ENCODE measurements at regions not wholly inside any gene's neighbourhood (a gene's known extent, or its start where the extent isn't known, plus 50 kb on each side); places are given as distances from the start of the nearest gene placed in this dataset.

- H3K4me3 ChIP-seq, result no peak overlapping the region
- TF ChIP-seq CTCF (IDR thresholded peaks at IDR 0.05; ENCODE audit: low read depth, low read length), result no peak
These were observed 1134.1 kb downstream of the CDH8 start for GRCh38 chr16:60902114-60902513.

GRCh38 chr16:60882816-60883215 lies 1153.4 kb downstream of the CDH8 start:
- no peaks in the 10 kb centered on the region for H3K4me1 ChIP-seq (ENCODE audit: low read depth)
- no peak overlapping the region for H3K27ac ChIP-seq
- H3K36me3 ChIP-seq, result no peaks in the 10 kb centered on the region
- DNase-seq (ENCODE audit: low read depth in 1 of 2, low spot score in 1 of 2), result no peak
- no peaks in the 10 kb centered on the region for H3K27me3 ChIP-seq
- H3K9me3 ChIP-seq (ENCODE audit: low read depth), result no peaks in the 10 kb centered on the region
- no peak overlapping the region for H3K4me3 ChIP-seq
- no peak for TF ChIP-seq CTCF (IDR thresholded peaks at IDR 0.05; ENCODE audit: low read depth, low read length)

More at GRCh38 chr16:60902114-60902513, 1134.1 kb downstream of the CDH8 start:
- DNase-seq (ENCODE audit: low read depth in 1 of 2, low spot score in 1 of 2), result no peak
- Histone ChIP-seq H3K27ac (no peak overlapping the region), H3K4me1 (ENCODE audit: low read depth) (no peaks in the 10 kb centered on the region), H3K9me3 (ENCODE audit: low read depth) (no peaks in the 10 kb centered on the region), H3K27me3 (no peaks in the 10 kb centered on the region), H3K36me3 (no peaks in the 10 kb centered on the region)

DNA sequence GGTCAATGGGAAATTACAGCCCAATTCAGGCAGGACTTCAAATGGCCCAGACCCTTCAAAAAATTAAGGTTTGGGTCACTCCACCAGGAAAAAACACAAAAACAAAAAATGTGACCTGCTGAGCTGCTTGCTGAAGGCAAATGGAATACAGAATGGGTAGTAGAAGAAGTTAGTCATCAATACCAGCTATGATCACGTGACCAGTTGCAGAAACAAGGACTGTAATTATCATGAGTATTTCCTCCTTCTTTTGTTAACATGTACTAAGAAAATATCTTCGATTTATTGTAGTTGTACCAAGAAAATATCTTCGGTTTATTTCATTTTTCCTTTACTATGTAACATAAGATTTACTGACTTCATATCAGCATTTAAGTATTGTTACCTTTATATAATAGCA lies 1183.6 kb downstream of the CDH8 start:
- no peaks in the 10 kb centered on the region for H3K9me3 ChIP-seq (ENCODE audit: low read depth)
- DNase-seq (ENCODE audit: low read depth in 1 of 2, low spot score in 1 of 2), result no peak
- H3K27me3 ChIP-seq, result no peaks in the 10 kb centered on the region
- H3K4me3 ChIP-seq, result no peak overlapping the region
- H3K27ac ChIP-seq, result no peak overlapping the region
- no peaks in the 10 kb centered on the region for H3K4me1 ChIP-seq (ENCODE audit: low read depth)
- TF ChIP-seq CTCF (IDR thresholded peaks at IDR 0.05; ENCODE audit: low read depth, low read length), result no peak
- no peaks in the 10 kb centered on the region for H3K36me3 ChIP-seq

- H3K4me3 ChIP-seq, result no peak overlapping the region
- no peaks in the 10 kb centered on the region for H3K9me3 ChIP-seq (ENCODE audit: low read depth)
- no peaks in the 10 kb centered on the region for H3K27me3 ChIP-seq
- no peak for TF ChIP-seq CTCF (IDR thresholded peaks at IDR 0.05; ENCODE audit: low read depth, low read length)
- DNase-seq (ENCODE audit: low read depth in 1 of 2, low spot score in 1 of 2), result no peak
- H3K36me3 ChIP-seq, result no peaks in the 10 kb centered on the region
- no peak overlapping the region for H3K27ac ChIP-seq
- no peaks in the 10 kb centered on the region for H3K4me1 ChIP-seq (ENCODE audit: low read depth)
These were observed 1214.6 kb downstream of the CDH8 start for GRCh38 chr16:60821661-60822060.

GRCh38 chr16:60820361-60820760 lies 1215.9 kb downstream of the CDH8 start:
- H3K4me1 ChIP-seq (ENCODE audit: low read depth), result no peaks in the 10 kb centered on the region
- H3K9me3 ChIP-seq (ENCODE audit: low read depth), result no peaks in the 10 kb centered on the region
- no peaks in the 10 kb centered on the region for H3K27me3 ChIP-seq
- TF ChIP-seq CTCF (IDR thresholded peaks at IDR 0.05; ENCODE audit: low read depth, low read length), result no peak
- DNase-seq (ENCODE audit: low read depth in 1 of 2, low spot score in 1 of 2), result no peak
- H3K36me3 ChIP-seq, result no peaks in the 10 kb centered on the region
- H3K4me3 ChIP-seq, result no peak overlapping the region
- no peak overlapping the region for H3K27ac ChIP-seq

GRCh38 chr16:60818465-60818864 lies 1217.8 kb downstream of the CDH8 start:
- no peaks in the 10 kb centered on the region for H3K9me3 ChIP-seq (ENCODE audit: low read depth)
- H3K27me3 ChIP-seq, result no peaks in the 10 kb centered on the region
- no peak for DNase-seq (ENCODE audit: low read depth in 1 of 2, low spot score in 1 of 2)
- no peak overlapping the region for H3K27ac ChIP-seq
- no peak overlapping the region for H3K4me3 ChIP-seq
- H3K36me3 ChIP-seq, result no peaks in the 10 kb centered on the region
- TF ChIP-seq CTCF (IDR thresholded peaks at IDR 0.05; ENCODE audit: low read depth, low read length), result no peak
- no peaks in the 10 kb centered on the region for H3K4me1 ChIP-seq (ENCODE audit: low read depth)

Data from cardiac muscle cell (in vitro differentiated cells and primary cell).